Brain microvascular endothelial cell (primary cell): ENCODE measurements at regions not wholly inside any gene's neighbourhood (a gene's known extent, or its start where the extent isn't known, plus 50 kb on each side); places are given as distances from the start of the nearest gene placed in this dataset.

Experiments used
- DNase-seq: peaks from one replicate; pipeline ENCODE4 v3.0.0-alpha.2; 2020
- H3K27ac ChIP-seq: fragments of 250-450 bp; sonication (Bioruptor Pico); 2 replicates; pipeline ENCODE4 v1.5.1; 2020; ENCODE audit warnings: mild to moderate bottlenecking, moderate library complexity
- H3K27me3 ChIP-seq: fragments of 250-450 bp; sonication (Bioruptor Pico); replicated peaks from 2 replicates; pipeline ENCODE4 v1.5.1; 2020; ENCODE audit warnings: mild to moderate bottlenecking
- H3K36me3 ChIP-seq: fragments of 250-450 bp; sonication (Bioruptor Pico); replicated peaks from 2 replicates; pipeline ENCODE4 v1.5.1; 2020; ENCODE audit warnings: mild to moderate bottlenecking
- H3K4me3 ChIP-seq: 2 replicates; pipeline ENCODE4 v1.5.1; 2011; ENCODE audit warnings: low read depth, mild to moderate bottlenecking, control low read depth, low read length, moderate library complexity
- CTCF ChIP-seq: IDR thresholded peaks from 2 replicates; pipeline ENCODE4 v1.5.1; 2011; ENCODE audit warnings: low read depth, mild to moderate bottlenecking, moderate library complexity, low read length, control low read depth, inconsistent platforms; ENCODE audit errors: missing control alignments
- in situ Hi-C: cut with HindIII; loops from 2 replicates; pipeline ENCODE4 v1.10.0; 2017; ENCODE audit warnings: low sequenced_read_pairs, low pct_ligation_motif_present

GRCh38 chr2:14720739-14721138 lies 88.2 kb downstream of the LRATD1 start:
- Histone ChIP-seq H3K27me3 (no peaks in the 10 kb centered on the region), H3K4me3 (no peak overlapping the region), H3K36me3 (no peaks in the 10 kb centered on the region), H3K27ac (no peak overlapping the region)
- no peak for TF ChIP-seq CTCF
- no peak for DNase-seq
- in situ Hi-C loops: no loop called here

- Histone ChIP-seq H3K36me3 (no peaks in the 10 kb centered on the region), H3K27ac (no peak overlapping the region), H3K27me3 (no peaks in the 10 kb centered on the region), H3K4me3 (no peak overlapping the region)
- in situ Hi-C loops: no loop called here
- DNase-seq: no peak
- TF ChIP-seq CTCF: no peak
Measured at GRCh38 chr2:14722904-14723570, 90.5 kb downstream of the LRATD1 start.

GRCh38 chr2:14723684-14724083 lies 91.2 kb downstream of the LRATD1 start:
- Histone ChIP-seq H3K27ac (no peak overlapping the region), H3K36me3 (no peaks in the 10 kb centered on the region), H3K27me3 (no peaks in the 10 kb centered on the region), H3K4me3 (no peak overlapping the region)
- no peak for TF ChIP-seq CTCF
- in situ Hi-C loops: no loop called here
- DNase-seq: no peak

GRCh38 chr2:14735696-14736095 lies 103.2 kb downstream of the LRATD1 start:
- H3K27ac ChIP-seq: no peak overlapping the region
- TF ChIP-seq CTCF: no peak

GRCh38 chr2:14737201-14737600 lies 104.7 kb downstream of the LRATD1 start:
- TF ChIP-seq CTCF: no peak
- DNase-seq: no peak
- Histone ChIP-seq H3K27ac (no peak overlapping the region), H3K27me3 (no peaks in the 10 kb centered on the region), H3K36me3 (no peaks in the 10 kb centered on the region), H3K4me3 (no peak overlapping the region)
- in situ Hi-C loops: no loop called here

More at GRCh38 chr2:14735696-14736095, 103.2 kb downstream of the LRATD1 start:
- Histone ChIP-seq H3K36me3 (no peaks in the 10 kb centered on the region), H3K27me3 (no peaks in the 10 kb centered on the region), H3K4me3 (no peak overlapping the region)
- DNase-seq: no peak
- in situ Hi-C loops: no loop called here

GRCh38 chr2:14743861-14744260 lies 111.3 kb downstream of the LRATD1 start:
- Histone ChIP-seq H3K4me3 (no peak overlapping the region), H3K27ac (no peak overlapping the region), H3K27me3 (no peaks in the 10 kb centered on the region), H3K36me3 (no peaks in the 10 kb centered on the region)
- in situ Hi-C loops: no loop called here
- no peak for TF ChIP-seq CTCF
- no peak for DNase-seq
